NCI-H69 (cell line): ENCODE measurements at regions not wholly inside any gene's neighbourhood (a gene's known extent, or its start where the extent isn't known, plus 50 kb on each side); places are given as distances from the start of the nearest gene placed in this dataset.

Source experiments
- DNase-seq: peaks from one replicate; lab custom pipeline; 2025; lab: John Stamatoyannopoulos, UW

DNA sequence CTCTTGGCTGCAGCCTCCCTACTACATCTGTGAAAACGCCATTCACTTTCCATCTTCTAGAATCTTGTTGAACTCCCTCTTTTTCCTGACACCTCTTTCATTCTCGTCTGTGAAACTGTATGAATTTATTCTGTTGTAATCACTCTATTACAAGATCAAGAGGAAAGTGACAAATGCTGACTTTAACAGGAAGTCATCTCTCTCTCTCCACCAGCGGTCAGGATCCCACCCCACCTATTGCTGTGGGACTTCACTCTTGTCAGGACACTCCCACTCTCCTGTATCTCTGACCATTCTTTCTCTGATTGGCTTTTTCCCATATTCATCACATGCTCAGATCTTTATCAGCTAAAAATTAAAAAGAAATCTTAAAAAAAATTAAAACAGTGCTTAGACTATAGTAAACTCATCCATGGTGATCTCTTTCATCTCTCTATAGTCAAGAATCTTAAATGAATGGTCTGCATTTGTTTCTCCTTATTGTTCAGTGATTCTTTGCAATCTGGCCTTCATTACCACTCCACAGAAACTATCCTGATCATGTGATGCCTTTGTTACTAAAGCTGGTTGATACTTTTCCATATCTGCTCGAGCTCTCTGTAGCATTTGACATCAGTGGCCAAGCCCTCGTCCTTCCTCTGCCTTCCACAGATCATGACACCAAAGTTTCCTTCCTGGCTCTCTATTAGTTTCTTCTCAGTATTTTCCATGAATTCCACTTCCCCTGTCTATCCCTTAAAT, 113.6 kb downstream of the UCHL5 start:
- DNase-seq, result no peak

- DNase-seq, result no peak
Measured at GRCh38 chr1:192949783-192950182, 109.4 kb downstream of the UCHL5 start.

DNA sequence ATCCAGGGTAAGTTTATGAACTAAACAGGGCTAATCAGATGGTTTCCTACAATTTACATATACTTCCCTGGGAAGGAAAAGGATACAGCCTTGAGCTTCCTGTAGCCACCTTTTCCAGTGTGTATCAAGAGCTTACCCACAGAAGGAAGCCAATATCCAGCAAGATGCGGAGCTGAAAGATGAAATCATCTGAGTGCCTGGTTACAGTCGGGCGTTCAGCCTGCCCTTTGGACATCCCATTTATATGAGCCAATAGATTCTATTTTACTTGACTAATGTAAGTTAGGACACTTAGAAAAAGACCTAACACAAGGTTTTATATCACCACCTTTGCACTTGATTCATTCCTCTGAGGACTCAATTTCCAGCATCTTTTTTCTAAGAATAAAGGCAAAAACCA, 108.2 kb downstream of the UCHL5 start:
- DNase-seq, result no peak

- DNase-seq, result no peak
Measured at GRCh38 chr1:192951691-192952460, 107.3 kb downstream of the UCHL5 start.

DNA sequence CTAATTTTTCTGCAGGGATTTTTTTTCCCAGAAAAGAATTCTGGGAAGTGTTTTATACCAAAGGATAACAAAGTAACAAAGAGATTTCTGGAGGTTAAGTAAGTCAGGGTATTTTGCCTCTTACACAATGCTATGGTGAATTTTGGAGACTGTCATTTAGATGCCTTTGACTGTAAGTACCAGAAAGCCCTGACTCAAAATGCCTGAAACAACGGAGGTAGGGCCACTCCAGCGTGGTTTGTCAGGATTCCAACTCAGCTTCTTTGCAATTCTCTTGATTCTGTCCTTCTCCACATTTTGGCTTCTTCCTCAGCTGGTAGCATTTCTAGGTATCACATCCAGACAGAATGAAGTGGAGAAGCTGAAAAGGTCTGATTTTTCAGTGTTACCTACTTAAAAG, 106.5 kb downstream of the UCHL5 start:
- DNase-seq, result no peak

DNA sequence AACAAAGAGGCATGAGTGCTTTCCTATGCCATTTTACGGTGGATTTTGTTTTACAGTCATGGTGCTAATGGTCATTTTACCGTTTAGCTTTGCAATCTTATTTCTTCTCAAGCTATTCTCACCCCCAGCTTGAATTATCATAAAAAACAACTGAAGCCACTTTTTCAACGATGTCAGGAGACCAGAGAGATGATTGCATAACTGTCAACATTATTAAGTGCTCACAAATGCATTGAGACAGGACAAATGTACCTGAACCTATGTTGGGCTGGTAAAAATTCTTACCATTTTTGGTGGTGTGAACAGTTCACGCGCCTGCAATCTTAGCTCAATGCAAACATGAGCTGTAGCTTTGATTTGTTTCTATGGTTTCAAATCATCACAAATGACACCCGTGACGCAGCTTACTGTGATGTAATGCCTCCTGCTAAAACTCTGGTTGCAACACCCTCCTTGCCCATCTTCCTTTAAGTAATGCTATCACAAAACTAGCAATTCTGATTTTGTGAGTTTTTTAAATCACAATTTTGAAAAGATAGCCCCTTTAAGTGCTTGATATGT, 104.4 kb downstream of the UCHL5 start:
- DNase-seq, result no peak

GRCh38 chr1:192958350-192958749, 100.8 kb downstream of the UCHL5 start:
- DNase-seq, result no peak

GRCh38 chr1:192958871-192959270, 100.3 kb downstream of the UCHL5 start:
- peak; percentile 40 for DNase-seq

GRCh38 chr1:192959657-192960186, 99.4 kb downstream of the UCHL5 start:
- no peak for DNase-seq
